Adrenal gland (tissue), 5 donors: ENCODE measurements at regions not wholly inside any gene's neighbourhood (a gene's known extent, or its start where the extent isn't known, plus 50 kb on each side); places are given as distances from the start of the nearest gene placed in this dataset.

ENCODE experiments used
- POLR2A ChIP-seq, 2 donors: fragments of 450-650 bp; IDR thresholded peaks; one replicate each; pipeline ENCODE4 v1.6.1; 2017; ENCODE audit warnings: antibody characterized with exemption in 2 of 2, mild to moderate bottlenecking in 2 of 2, moderate library complexity in 1 of 2
- TF ChIP-seq, protein P1 (sequence below), 6 experiments: fragments of 450-650 bp in 4 of 6; fragments of 200-600 bp in 2 of 6; sonication (generic) in 1 of 6; IDR thresholded peaks; 1 replicate in 5 of 6; 2 replicates in 1 of 6; pipeline versions ENCODE4 v1.5.1 to v1.8.0; 2016 to 2021; ENCODE audit warnings: antibody characterized with exemption in 6 of 6, mild to moderate bottlenecking in 2 of 6, moderate library complexity in 1 of 6
- donor health status: DM: no; HTN: no; CAD: no.

- no peak for TF ChIP-seq POLR2A (IDR thresholded peaks at IDR 0.05)
- TF ChIP-seq, protein P1, sequence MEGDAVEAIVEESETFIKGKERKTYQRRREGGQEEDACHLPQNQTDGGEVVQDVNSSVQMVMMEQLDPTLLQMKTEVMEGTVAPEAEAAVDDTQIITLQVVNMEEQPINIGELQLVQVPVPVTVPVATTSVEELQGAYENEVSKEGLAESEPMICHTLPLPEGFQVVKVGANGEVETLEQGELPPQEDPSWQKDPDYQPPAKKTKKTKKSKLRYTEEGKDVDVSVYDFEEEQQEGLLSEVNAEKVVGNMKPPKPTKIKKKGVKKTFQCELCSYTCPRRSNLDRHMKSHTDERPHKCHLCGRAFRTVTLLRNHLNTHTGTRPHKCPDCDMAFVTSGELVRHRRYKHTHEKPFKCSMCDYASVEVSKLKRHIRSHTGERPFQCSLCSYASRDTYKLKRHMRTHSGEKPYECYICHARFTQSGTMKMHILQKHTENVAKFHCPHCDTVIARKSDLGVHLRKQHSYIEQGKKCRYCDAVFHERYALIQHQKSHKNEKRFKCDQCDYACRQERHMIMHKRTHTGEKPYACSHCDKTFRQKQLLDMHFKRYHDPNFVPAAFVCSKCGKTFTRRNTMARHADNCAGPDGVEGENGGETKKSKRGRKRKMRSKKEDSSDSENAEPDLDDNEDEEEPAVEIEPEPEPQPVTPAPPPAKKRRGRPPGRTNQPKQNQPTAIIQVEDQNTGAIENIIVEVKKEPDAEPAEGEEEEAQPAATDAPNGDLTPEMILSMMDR (IDR thresholded peaks at IDR 0.05): no peak
Measured at GRCh38 chr18:39692367-39693015, 2126.9 kb upstream of the CELF4 start.
